DND-41 (cell line): ENCODE measurements at regions not wholly inside any gene's neighbourhood (a gene's known extent, or its start where the extent isn't known, plus 50 kb on each side); places are given as distances from the start of the nearest gene placed in this dataset.

Experiments used
- ATAC-seq: fragments of 200-7000 bp; cut with Tn5 transposase; 3 replicates; pipeline ENCODE4 v1.9.1; 2021; ENCODE audit warnings: low read depth; ENCODE audit not compliant: insufficient read depth
- DNase-seq: peaks from one replicate; pipeline ENCODE4 v3.0.0-alpha.2; 2020
- H2AFZ ChIP-seq: 2 replicates; pipeline ENCODE4 v1.6.0; 2012; ENCODE audit warnings: low read depth, low read length
- H3K27ac ChIP-seq: 2 replicates; pipeline ENCODE4 v1.5.1; 2012; ENCODE audit warnings: low read length, inconsistent platforms
- H3K27me3 ChIP-seq: fragments of 200-600 bp; sonication (generic); 2 replicates; pipeline ENCODE4 v1.6.0; 2012; ENCODE audit warnings: low read length, mild to moderate bottlenecking, inconsistent platforms; ENCODE audit not compliant: insufficient read depth, poor library complexity
- H3K36me3 ChIP-seq: 2 replicates; pipeline ENCODE4 v1.5.1; 2012; ENCODE audit warnings: low read length, inconsistent platforms; ENCODE audit not compliant: insufficient read depth
- H3K4me1 ChIP-seq: 2 replicates; pipeline ENCODE4 v1.5.1; 2012; ENCODE audit warnings: mild to moderate bottlenecking, low read length; ENCODE audit not compliant: insufficient read depth
- H3K4me2 ChIP-seq: 2 replicates; pipeline ENCODE4 v1.6.0; 2012; ENCODE audit warnings: mild to moderate bottlenecking, moderate library complexity, low read length, inconsistent platforms; ENCODE audit not compliant: insufficient read depth
- H3K4me3 ChIP-seq, 2 experiments: fragments of 200-600 bp in 1 of 2; shearing (Covaris generic) in 1 of 2; 2 replicates each; pipeline ENCODE4 v1.5.1; 2012 to 2016; ENCODE audit warnings: inconsistent platforms in 2 of 2, low read length in 2 of 2, mild to moderate bottlenecking in 2 of 2, low read depth in 1 of 2, moderate library complexity in 1 of 2
- H3K79me2 ChIP-seq: 2 replicates; pipeline ENCODE4 v1.6.0; 2012; ENCODE audit warnings: low read length, inconsistent platforms; ENCODE audit not compliant: insufficient read depth
- H3K9ac ChIP-seq: 2 replicates; pipeline ENCODE4 v1.6.0; 2012; ENCODE audit warnings: low read depth, mild to moderate bottlenecking, inconsistent platforms, low read length, moderate library complexity
- H3K9me3 ChIP-seq: 2 replicates; pipeline ENCODE4 v1.5.1; 2012; ENCODE audit warnings: low read length, moderate library complexity, mild to moderate bottlenecking, inconsistent platforms; ENCODE audit not compliant: insufficient read depth, severe bottlenecking
- H4K20me1 ChIP-seq: 2 replicates; pipeline ENCODE4 v1.6.0; 2012; ENCODE audit warnings: low read length; ENCODE audit not compliant: insufficient read depth
- CTCF ChIP-seq: IDR thresholded peaks from 2 replicates; pipeline ENCODE4 v1.5.1; 2012; ENCODE audit warnings: borderline replicate concordance, low read length, moderate library complexity, mild to moderate bottlenecking; ENCODE audit not compliant: poor library complexity, severe bottlenecking; ENCODE audit errors: extremely low read depth
- EZH2 ChIP-seq: IDR thresholded peaks from 3 replicates; pipeline ENCODE4 v1.6.1; 2012; ENCODE audit warnings: borderline replicate concordance, low read depth, mild to moderate bottlenecking, moderate library complexity, low read length, inconsistent platforms; ENCODE audit not compliant: severe bottlenecking

GRCh38 chr2:33859176-33859575, 260.1 kb upstream of the FAM98A start:
- no peak overlapping the region for H3K4me2 ChIP-seq

GRCh38 chr2:33848486-33848885, 249.4 kb upstream of the FAM98A start:
- no peaks in the 10 kb centered on the region for H4K20me1 ChIP-seq
- H3K27me3 ChIP-seq = no peaks in the 10 kb centered on the region
- DNase-seq (no peak), ATAC-seq (no peak)
- no peak overlapping the region for H2AFZ ChIP-seq
- H3K9me3 ChIP-seq = peaks cover 4% of the 10 kb centered on the region
- no peaks in the 10 kb centered on the region for H3K79me2 ChIP-seq
- no peak overlapping the region for H3K4me3 ChIP-seq
- TF ChIP-seq CTCF (no peak), EZH2 (no peak)
- no peak overlapping the region for H3K4me2 ChIP-seq
- H3K9ac ChIP-seq = no peak overlapping the region
- no peak overlapping the region for H3K27ac ChIP-seq
- no peaks in the 10 kb centered on the region for H3K4me1 ChIP-seq
- no peaks in the 10 kb centered on the region for H3K36me3 ChIP-seq

More at GRCh38 chr2:33859176-33859575, 260.1 kb upstream of the FAM98A start:
- DNase-seq (no peak), ATAC-seq (no peak)
- Histone ChIP-seq H3K79me2 (no peaks in the 10 kb centered on the region), H3K27me3 (no peaks in the 10 kb centered on the region), H3K4me1 (peaks cover 7% of the 10 kb centered on the region; the same call in 1 of the 2 replicates), H3K27ac (no peak overlapping the region), H3K4me3 (no peak overlapping the region), H2AFZ (no peak overlapping the region), H4K20me1 (no peaks in the 10 kb centered on the region), H3K36me3 (no peaks in the 10 kb centered on the region), H3K9ac (no peak overlapping the region), H3K9me3 (no peaks in the 10 kb centered on the region)
- TF ChIP-seq EZH2 = no peak
- no peak for TF ChIP-seq CTCF

- H3K4me3 ChIP-seq = no peak overlapping the region
- no peak overlapping the region for H3K9ac ChIP-seq
- no peaks in the 10 kb centered on the region for H3K79me2 ChIP-seq
- no peaks in the 10 kb centered on the region for H3K9me3 ChIP-seq
- no peak for TF ChIP-seq CTCF
- TF ChIP-seq EZH2 = no peak
- H2AFZ ChIP-seq = no peak overlapping the region
- H3K4me2 ChIP-seq = no peak overlapping the region
- H3K27me3 ChIP-seq = no peaks in the 10 kb centered on the region
- no peaks in the 10 kb centered on the region for H3K36me3 ChIP-seq
- ATAC-seq = no peak
- no peaks in the 10 kb centered on the region for H4K20me1 ChIP-seq
- H3K4me1 ChIP-seq = no peaks in the 10 kb centered on the region
- no peak for DNase-seq
- H3K27ac ChIP-seq = no peak overlapping the region
These were observed 240.7 kb upstream of the FAM98A start for GRCh38 chr2:33839791-33840190.

GRCh38 chr2:33836628-33837027, 237.5 kb upstream of the FAM98A start:
- no peak for ATAC-seq
- Histone ChIP-seq H4K20me1 (no peaks in the 10 kb centered on the region), H3K79me2 (no peaks in the 10 kb centered on the region), H3K4me1 (no peaks in the 10 kb centered on the region), H3K27me3 (no peaks in the 10 kb centered on the region), H3K36me3 (no peaks in the 10 kb centered on the region), H3K9me3 (no peaks in the 10 kb centered on the region), H3K9ac (no peak overlapping the region), H3K27ac (no peak overlapping the region), H3K4me3 (no peak overlapping the region), H2AFZ (no peak overlapping the region), H3K4me2 (no peak overlapping the region)
- TF ChIP-seq CTCF (no peak), EZH2 (no peak)
- DNase-seq = no peak
